Endometrium (tissue), 2 donors: ENCODE measurements at regions not wholly inside any gene's neighbourhood (a gene's known extent, or its start where the extent isn't known, plus 50 kb on each side); places are given as distances from the start of the nearest gene placed in this dataset.
"Not testable (repeated sequence)": the region's sequence is repeated elsewhere in the genome, so short reads cannot be mapped to it uniquely, and the experiment has no call there.

Experiments used
- FAIRE-seq: peaks from 2 replicates; lab custom pipeline; 2012; peaks lifted over from hg19 to GRCh38; lab: Jason Lieb, UNC
- donor health status: control.
- donor health status: control.

GRCh38 chr2:145394181-145394580, 874.3 kb upstream of the ZEB2 start:
- no peak for FAIRE-seq

- FAIRE-seq, result no peak
Measured at GRCh38 chr2:145386973-145387372, 867.1 kb upstream of the ZEB2 start.

GRCh38 chr2:145383961-145384360, 864.0 kb upstream of the ZEB2 start:
- no peak for FAIRE-seq

- no peak for FAIRE-seq
Measured at GRCh38 chr2:145380436-145381017, 860.6 kb upstream of the ZEB2 start.

GRCh38 chr2:145379934-145380333, 860.0 kb upstream of the ZEB2 start:
- no peak for FAIRE-seq

GRCh38 chr2:145374165-145374564, 854.2 kb upstream of the ZEB2 start:
- FAIRE-seq, result no peak

GRCh38 chr2:145367334-145367733, 847.4 kb upstream of the ZEB2 start:
- not testable (repeated sequence) for FAIRE-seq

GRCh38 chr2:145366341-145366740, 846.4 kb upstream of the ZEB2 start:
- no peak for FAIRE-seq

GRCh38 chr2:145360129-145360790, 840.3 kb upstream of the ZEB2 start:
- FAIRE-seq, result no peak

GRCh38 chr2:145359561-145359960, 839.6 kb upstream of the ZEB2 start:
- FAIRE-seq, result no peak

- no peak for FAIRE-seq
Measured at GRCh38 chr2:145356056-145356455, 836.1 kb upstream of the ZEB2 start.

- no peak for FAIRE-seq
Measured at GRCh38 chr2:145352484-145352883, 832.6 kb upstream of the ZEB2 start.

GRCh38 chr2:145351864-145352425, 832.0 kb upstream of the ZEB2 start:
- no peak for FAIRE-seq

GRCh38 chr2:145350011-145350410, 830.1 kb upstream of the ZEB2 start:
- FAIRE-seq, result no peak

GRCh38 chr2:145344076-145344724, 824.3 kb upstream of the ZEB2 start:
- no peak for FAIRE-seq

- no peak for FAIRE-seq
Measured at GRCh38 chr2:145343287-145343686, 823.4 kb upstream of the ZEB2 start.

GRCh38 chr2:145341536-145341935, 821.6 kb upstream of the ZEB2 start:
- no peak for FAIRE-seq

GRCh38 chr2:145339646-145340045, 819.7 kb upstream of the ZEB2 start:
- no peak for FAIRE-seq

- FAIRE-seq, result no peak
Measured at GRCh38 chr2:145332210-145332898, 812.4 kb upstream of the ZEB2 start.

GRCh38 chr2:145329971-145330370, 810.1 kb upstream of the ZEB2 start:
- FAIRE-seq, result no peak

GRCh38 chr2:145325485-145325884, 805.6 kb upstream of the ZEB2 start:
- FAIRE-seq, result no peak

GRCh38 chr2:145324748-145325147, 804.8 kb upstream of the ZEB2 start:
- FAIRE-seq, result no peak

GRCh38 chr2:145323512-145323911, 803.6 kb upstream of the ZEB2 start:
- FAIRE-seq, result no peak
